Caco-2 (cell line): ENCODE measurements at regions not wholly inside any gene's neighbourhood (a gene's known extent, or its start where the extent isn't known, plus 50 kb on each side); places are given as distances from the start of the nearest gene placed in this dataset.

ENCODE experiments used
- BruUV-seq: library from RNA; stranded (reverse); fragments of 400-500 nt; replicated peaks from 2 replicates; lab custom pipeline; 2021; lab: Mats Ljungman, UMichigan
- CTCF ChIA-PET: fragments of 300-600 bp; sonication (Branson Sonifier 250); formaldehyde crosslinking; loops from one replicate; lab custom pipeline; 2022; ENCODE audit warnings: antibody characterized with exemption; lab: Charles Lee
- POLR2A ChIA-PET: fragments of 300-600 bp; sonication (Branson Sonifier 250); formaldehyde crosslinking; loops from one replicate; lab custom pipeline; 2022; ENCODE audit warnings: antibody characterized with exemption; lab: Charles Lee
- DNase-seq, 2 experiments: peaks; one replicate each; pipeline versions ENCODE4 v3.0.0 to v3.0.0-alpha.2; 2020 to 2022
- H3K27me3 ChIP-seq: replicated peaks from 2 replicates; pipeline ENCODE4 v1.6.0; 2011; ENCODE audit warnings: low read length; ENCODE audit not compliant: control insufficient read depth, insufficient read depth
- H3K36me3 ChIP-seq: 2 replicates; pipeline ENCODE4 v1.5.1; 2011; ENCODE audit warnings: low read length; ENCODE audit not compliant: control insufficient read depth, insufficient read depth
- H3K4me1 ChIP-seq: fragments of 250-450 bp; sonication (Bioruptor Pico); 2 replicates; pipeline ENCODE4 v1.5.1; 2020; ENCODE audit warnings: mild to moderate bottlenecking
- H3K4me3 ChIP-seq: 2 replicates; pipeline ENCODE4 v1.5.1; 2011; ENCODE audit warnings: low read depth, mild to moderate bottlenecking, control low read depth, low read length
- H3K9me3 ChIP-seq: fragments of 250-450 bp; sonication (Bioruptor Pico); 2 replicates; pipeline ENCODE4 v1.5.1; 2020; ENCODE audit warnings: mild to moderate bottlenecking, moderate library complexity
- H3K27ac Mint-ChIP-seq: one replicate; pipeline ENCODE4 v1.8.0; 2022; ENCODE audit warnings: mixed read lengths; ENCODE audit not compliant: unreplicated experiment
- H3K27me3 Mint-ChIP-seq: one replicate; pipeline ENCODE4 v1.8.0; 2022; ENCODE audit warnings: mixed read lengths; ENCODE audit not compliant: insufficient read depth, unreplicated experiment
- H3K36me3 Mint-ChIP-seq: one replicate; pipeline ENCODE4 v1.8.0; 2022; ENCODE audit warnings: mild to moderate bottlenecking, mixed read lengths; ENCODE audit not compliant: insufficient read depth, unreplicated experiment
- H3K4me1 Mint-ChIP-seq: one replicate; pipeline ENCODE4 v1.8.0; 2022; ENCODE audit warnings: low read depth, mixed read lengths; ENCODE audit not compliant: unreplicated experiment
- H3K4me3 Mint-ChIP-seq: one replicate; pipeline ENCODE4 v1.8.0; 2022; ENCODE audit warnings: mild to moderate bottlenecking, moderate library complexity, mixed read lengths; ENCODE audit not compliant: unreplicated experiment
- H3K9me3 Mint-ChIP-seq: one replicate; pipeline ENCODE4 v1.8.0; 2022; ENCODE audit warnings: mixed read lengths; ENCODE audit not compliant: unreplicated experiment
- intact Hi-C: fragments of 100-400 bp; cut with micrococcal nuclease; formaldehyde crosslinking; loops from one replicate; pipeline ENCODE4 v1.10.0; 2022; ENCODE audit not compliant: unreplicated experiment
- TF ChIP-seq, protein P1 (sequence below), 2 experiments: fragments of 200-600 bp in 1 of 2; IDR thresholded peaks; 1 replicate in 1 of 2; 2 replicates in 1 of 2; pipeline versions ENCODE4 v1.5.1 to v1.8.0; 2011 to 2022; ENCODE audit warnings: antibody characterized with exemption in 1 of 2, control low read depth in 1 of 2, inconsistent platforms in 1 of 2, low read depth in 1 of 2, low read length in 1 of 2, mild to moderate bottlenecking in 1 of 2, moderate library complexity in 1 of 2; ENCODE audit not compliant: insufficient read depth in 1 of 2, severe bottlenecking in 1 of 2, unreplicated experiment in 1 of 2

DNA sequence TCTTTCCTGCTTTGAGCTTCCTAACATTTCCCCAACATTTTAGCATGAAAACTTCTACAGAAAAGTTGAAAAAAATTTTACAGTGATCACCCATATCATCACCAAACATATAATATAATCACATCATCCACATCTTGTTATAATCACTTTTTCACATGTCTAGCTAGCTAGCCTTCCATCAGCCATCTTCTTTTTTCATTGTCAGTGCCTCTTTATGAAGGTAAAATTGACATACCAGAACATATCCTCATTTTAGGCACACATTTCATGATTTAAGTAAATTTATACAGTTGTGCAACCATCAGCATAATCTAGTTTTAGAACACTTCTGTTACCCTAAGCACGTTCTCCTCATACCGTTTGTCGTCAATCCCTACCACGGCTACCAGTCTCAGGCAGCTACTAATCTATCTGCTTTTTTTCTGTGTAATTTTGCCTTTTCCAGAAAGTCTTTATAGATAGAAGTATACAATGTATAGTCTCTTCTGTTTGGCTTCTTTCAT lies 73.7 kb downstream of the VEGFA start:
- DNase-seq: no peak
- no peaks in the 10 kb centered on the region for H3K9me3 Mint-ChIP-seq
- POLR2A ChIA-PET: no interaction called here

DNA sequence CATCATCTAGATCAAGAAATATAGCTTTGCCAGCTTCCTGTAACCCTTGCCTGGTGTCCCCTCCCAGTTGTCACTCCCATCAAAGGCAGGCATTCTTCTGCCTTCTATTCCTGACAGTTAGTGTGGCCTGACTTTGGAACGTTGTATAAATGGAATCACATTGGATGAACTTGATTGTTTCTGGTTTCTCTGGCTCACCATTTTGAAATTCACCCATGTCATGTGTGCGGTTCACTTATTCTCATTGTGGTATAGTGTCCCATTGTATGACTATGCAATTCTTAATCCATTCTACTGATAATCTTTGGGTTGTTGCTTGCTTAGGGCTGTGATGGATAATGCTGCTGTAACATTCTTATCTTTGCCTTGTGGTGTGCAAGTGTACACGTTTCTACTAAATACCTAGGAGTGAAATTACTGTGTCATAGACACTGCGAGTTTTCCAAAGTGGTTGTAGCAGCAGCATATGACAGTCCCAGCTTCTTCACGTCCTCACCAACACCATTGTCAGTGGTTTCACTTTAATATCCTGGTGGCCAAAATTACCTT lies 73.2 kb downstream of the VEGFA start:
- H3K4me1 ChIP-seq: peaks cover 26% of the 10 kb centered on the region
- no peaks in the 10 kb centered on the region for H3K27me3 ChIP-seq
- H3K36me3 ChIP-seq: no peaks in the 10 kb centered on the region
- no TSS peak for BruUV-seq
- no peaks in the 10 kb centered on the region for H3K27me3 Mint-ChIP-seq
- H3K4me3 Mint-ChIP-seq: no peak overlapping the region
- POLR2A ChIA-PET: no interaction called here
- DNase-seq: no peak
- no peak overlapping the region for H3K4me3 ChIP-seq
- intact Hi-C loops: no loop called here
- H3K4me1 Mint-ChIP-seq: peaks cover 32% of the 10 kb centered on the region
- CTCF ChIA-PET: interaction anchor here (1.1 kb wide), 1 partner anchor 73 kb away, joined by 3 read pairs; the partner anchor contains the start of gene VEGFA
- peak overlapping the region; percentile 26 for H3K27ac Mint-ChIP-seq
- no peaks in the 10 kb centered on the region for H3K9me3 ChIP-seq
- no peaks in the 10 kb centered on the region for H3K36me3 Mint-ChIP-seq
- H3K9me3 Mint-ChIP-seq: no peaks in the 10 kb centered on the region
- TF ChIP-seq, protein P1, sequence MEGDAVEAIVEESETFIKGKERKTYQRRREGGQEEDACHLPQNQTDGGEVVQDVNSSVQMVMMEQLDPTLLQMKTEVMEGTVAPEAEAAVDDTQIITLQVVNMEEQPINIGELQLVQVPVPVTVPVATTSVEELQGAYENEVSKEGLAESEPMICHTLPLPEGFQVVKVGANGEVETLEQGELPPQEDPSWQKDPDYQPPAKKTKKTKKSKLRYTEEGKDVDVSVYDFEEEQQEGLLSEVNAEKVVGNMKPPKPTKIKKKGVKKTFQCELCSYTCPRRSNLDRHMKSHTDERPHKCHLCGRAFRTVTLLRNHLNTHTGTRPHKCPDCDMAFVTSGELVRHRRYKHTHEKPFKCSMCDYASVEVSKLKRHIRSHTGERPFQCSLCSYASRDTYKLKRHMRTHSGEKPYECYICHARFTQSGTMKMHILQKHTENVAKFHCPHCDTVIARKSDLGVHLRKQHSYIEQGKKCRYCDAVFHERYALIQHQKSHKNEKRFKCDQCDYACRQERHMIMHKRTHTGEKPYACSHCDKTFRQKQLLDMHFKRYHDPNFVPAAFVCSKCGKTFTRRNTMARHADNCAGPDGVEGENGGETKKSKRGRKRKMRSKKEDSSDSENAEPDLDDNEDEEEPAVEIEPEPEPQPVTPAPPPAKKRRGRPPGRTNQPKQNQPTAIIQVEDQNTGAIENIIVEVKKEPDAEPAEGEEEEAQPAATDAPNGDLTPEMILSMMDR (IDR thresholded peaks at IDR 0.05; ENCODE audit: insufficient read depth in 1 of 2, low read depth in 1 of 2, low read length in 1 of 2, severe bottlenecking in 1 of 2, unreplicated experiment in 1 of 2): no peak

More for the DNA sequence above, 73.7 kb downstream of the VEGFA start:
- no TSS peak for BruUV-seq
- Histone ChIP-seq H3K36me3 (no peaks in the 10 kb centered on the region), H3K4me1 (peaks cover 24% of the 10 kb centered on the region), H3K9me3 (no peaks in the 10 kb centered on the region), H3K27me3 (no peaks in the 10 kb centered on the region), H3K4me3 (no peak overlapping the region)
- TF ChIP-seq, protein P1 (IDR thresholded peaks at IDR 0.05; ENCODE audit: insufficient read depth in 1 of 2, low read depth in 1 of 2, low read length in 1 of 2, severe bottlenecking in 1 of 2, unreplicated experiment in 1 of 2): no peak
- intact Hi-C loops: no loop called here
- CTCF ChIA-PET: interaction anchor here (1.1 kb wide), 1 partner anchor 74 kb away, joined by 3 read pairs; the partner anchor contains the start of gene VEGFA
- H3K4me3 Mint-ChIP-seq: no peak overlapping the region
- H3K36me3 Mint-ChIP-seq: no peaks in the 10 kb centered on the region
- no peaks in the 10 kb centered on the region for H3K27me3 Mint-ChIP-seq
- H3K27ac Mint-ChIP-seq: peak overlapping the region; percentile 26
- peaks cover 32% of the 10 kb centered on the region for H3K4me1 Mint-ChIP-seq

DNA sequence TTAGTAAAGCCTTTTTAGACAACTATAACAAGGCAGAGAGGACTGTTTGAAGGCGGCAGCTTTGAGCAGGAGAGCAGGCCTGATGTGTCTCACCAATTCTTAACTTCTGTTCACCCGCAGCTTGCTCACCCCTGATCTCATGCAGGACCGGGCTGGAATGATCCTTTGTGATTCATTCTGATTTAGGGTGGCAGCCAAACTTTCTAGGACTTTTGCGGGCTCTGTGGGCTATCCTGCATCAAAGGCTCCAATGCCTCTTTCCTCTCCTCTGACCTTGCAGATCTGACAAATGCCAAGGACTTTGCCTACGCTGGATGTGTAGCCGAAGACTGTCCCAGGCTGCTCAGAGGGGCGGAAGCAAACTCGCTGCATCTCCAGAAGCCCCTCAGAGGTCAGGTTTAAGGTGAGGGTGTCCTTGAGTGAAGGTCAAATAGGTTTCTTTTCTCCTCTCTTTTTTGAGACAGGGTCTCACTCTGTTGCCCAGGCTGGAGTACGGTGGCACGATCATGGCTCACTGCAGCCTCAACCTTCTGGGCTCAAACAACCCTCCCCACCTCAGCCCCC lies 72.3 kb downstream of the VEGFA start:
- Mint-ChIP-seq H3K27me3 (no peaks in the 10 kb centered on the region), H3K9me3 (no peaks in the 10 kb centered on the region), H3K4me1 (peaks cover 28% of the 10 kb centered on the region), H3K36me3 (no peaks in the 10 kb centered on the region), H3K27ac (no peak overlapping the region), H3K4me3 (no peak overlapping the region)
- ChIA-PET POLR2A (interaction anchor here (0.6 kb wide), 1 partner anchor 72 kb away, joined by 6 read pairs; the partner anchor contains the start of gene VEGFA), CTCF (no interaction called here)
- Histone ChIP-seq H3K4me1 (peaks cover 26% of the 10 kb centered on the region), H3K9me3 (no peaks in the 10 kb centered on the region), H3K4me3 (no peak overlapping the region), H3K27me3 (no peaks in the 10 kb centered on the region), H3K36me3 (no peaks in the 10 kb centered on the region)
- TF ChIP-seq, protein P1 (IDR thresholded peaks at IDR 0.05; ENCODE audit: insufficient read depth in 1 of 2, low read depth in 1 of 2, low read length in 1 of 2, severe bottlenecking in 1 of 2, unreplicated experiment in 1 of 2): no peak
- intact Hi-C loops: no loop called here
- DNase-seq: no peak
- BruUV-seq: no TSS peak
